Liver (tissue), 3 donors: ENCODE measurements at regions not wholly inside any gene's neighbourhood (a gene's known extent, or its start where the extent isn't known, plus 50 kb on each side); places are given as distances from the start of the nearest gene placed in this dataset.

ENCODE experiments used
- CTCF ChIP-seq: fragments of 150-350 bp; IDR thresholded peaks from 2 replicates; pipeline ENCODE4 v1.5.1; 2017; ENCODE audit warnings: improper control_type of control experiment, low read depth, low read length; ENCODE audit not compliant: missing input control
- GABPA ChIP-seq, 2 donors: IDR thresholded peaks in 1 of 2; conservative IDR thresholded peaks in 1 of 2; 2 replicates each; pipeline ENCODE4 v1.6.1; 2016; ENCODE audit warnings: antibody characterized with exemption in 2 of 2, mild to moderate bottlenecking in 1 of 2, moderate library complexity in 1 of 2
- JUND ChIP-seq, 2 donors: IDR thresholded peaks; 2 replicates each; pipeline ENCODE4 v1.6.1; 2016; ENCODE audit warnings: antibody characterized with exemption in 2 of 2
- MAX ChIP-seq: IDR thresholded peaks from 2 replicates; pipeline ENCODE4 v1.6.1; 2016; ENCODE audit warnings: antibody characterized with exemption
- RAD21 ChIP-seq, 2 donors: IDR thresholded peaks; 2 replicates each; pipeline ENCODE4 v1.6.1; 2016; ENCODE audit warnings: antibody characterized with exemption in 2 of 2, mild to moderate bottlenecking in 2 of 2
- REST ChIP-seq: IDR thresholded peaks from 2 replicates; pipeline ENCODE4 v1.6.1; 2016; ENCODE audit warnings: antibody characterized with exemption, mild to moderate bottlenecking
- RXRA ChIP-seq, 2 donors: IDR thresholded peaks; 2 replicates each; pipeline ENCODE4 v1.6.1; 2017 to 2018; ENCODE audit warnings: antibody characterized with exemption in 2 of 2, mild to moderate bottlenecking in 1 of 2
- SP1 ChIP-seq: IDR thresholded peaks from 2 replicates; pipeline ENCODE4 v1.6.1; 2018; ENCODE audit warnings: antibody characterized with exemption, mild to moderate bottlenecking
- TAF1 ChIP-seq: conservative IDR thresholded peaks from 2 replicates; pipeline ENCODE4 v1.6.1; 2016; ENCODE audit warnings: antibody characterized with exemption, mild to moderate bottlenecking
- YY1 ChIP-seq: IDR thresholded peaks from 2 replicates; pipeline ENCODE4 v1.6.1; 2016; ENCODE audit warnings: antibody characterized with exemption, mild to moderate bottlenecking
- ZBTB33 ChIP-seq: IDR thresholded peaks from 2 replicates; pipeline ENCODE4 v1.6.1; 2016; ENCODE audit warnings: antibody characterized with exemption
- TF ChIP-seq, protein P1 (sequence below): IDR thresholded peaks from 2 replicates; pipeline ENCODE4 v1.6.1; 2016; ENCODE audit warnings: antibody characterized with exemption
- donor health status: healthy.
- donor health status: healthy.

DNA sequence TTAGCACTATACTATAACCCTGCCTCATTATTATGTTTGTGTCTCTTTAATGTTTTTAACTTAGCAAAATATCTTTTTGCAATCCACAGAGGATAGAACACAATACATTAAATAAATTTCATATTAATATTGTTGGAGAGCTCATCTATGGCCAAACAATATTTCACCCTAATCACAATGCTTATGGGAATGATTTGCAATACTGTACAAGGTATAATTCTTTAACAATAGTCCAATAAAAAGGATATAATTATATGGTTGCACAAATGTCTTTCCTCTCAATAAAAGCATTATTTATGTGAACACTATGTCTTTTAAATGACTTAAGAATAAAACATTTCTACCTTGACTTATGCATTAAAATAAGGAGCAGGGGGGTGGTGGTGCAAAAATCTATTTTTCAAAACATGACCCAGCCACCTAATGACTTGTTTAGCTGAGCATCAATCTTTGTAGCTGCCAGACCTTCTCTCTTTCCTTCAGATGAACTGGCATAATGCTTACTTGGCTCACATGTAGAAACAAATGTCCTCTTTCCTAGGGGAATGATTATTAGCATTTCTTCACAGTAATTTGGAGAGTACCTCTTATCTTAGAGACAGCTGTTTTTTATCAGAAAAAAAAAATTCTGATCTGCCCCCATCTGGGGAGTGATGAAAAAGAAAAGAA lies 1933.6 kb upstream of the LRRTM1 start:
- TF ChIP-seq YY1 (no peak), CTCF (no peak), SP1 (no peak), RAD21 (IDR thresholded peaks at IDR 0.05) (no peak), REST (no peak), RXRA (IDR thresholded peaks at IDR 0.05) (no peak), TAF1 (no peak), MAX (no peak), GABPA (IDR thresholded peaks at IDR 0.05 in 1 of 2, conservative IDR thresholded peaks at IDR 0.05 in 1 of 2) (no peak), ZBTB33 (no peak), JUND (IDR thresholded peaks at IDR 0.05) (no peak)
- TF ChIP-seq, protein P1, sequence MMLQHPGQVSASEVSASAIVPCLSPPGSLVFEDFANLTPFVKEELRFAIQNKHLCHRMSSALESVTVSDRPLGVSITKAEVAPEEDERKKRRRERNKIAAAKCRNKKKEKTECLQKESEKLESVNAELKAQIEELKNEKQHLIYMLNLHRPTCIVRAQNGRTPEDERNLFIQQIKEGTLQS = no peak
